Chondrocyte (in vitro differentiated cells): ENCODE measurements at regions not wholly inside any gene's neighbourhood (a gene's known extent, or its start where the extent isn't known, plus 50 kb on each side); places are given as distances from the start of the nearest gene placed in this dataset.

Source experiments
- DNase-seq: peaks from one replicate; pipeline ENCODE4 v3.0.0; 2021; ENCODE audit warnings: mixed read lengths, low spot score
- H3K27ac Mint-ChIP-seq: one replicate; pipeline ENCODE4 v1.8.0; 2021; ENCODE audit warnings: mild to moderate bottlenecking, moderate library complexity, mixed read lengths; ENCODE audit not compliant: unreplicated experiment
- H3K27me3 Mint-ChIP-seq: 2 replicates; pipeline ENCODE4 v1.8.0; 2021; ENCODE audit warnings: low read depth, mixed read lengths
- H3K36me3 Mint-ChIP-seq: 2 replicates; pipeline ENCODE4 v1.8.0; 2021; ENCODE audit warnings: low read depth, mixed read lengths
- H3K4me1 Mint-ChIP-seq: 2 replicates; pipeline ENCODE4 v1.8.0; 2021; ENCODE audit warnings: low read depth, mild to moderate bottlenecking, mixed read lengths
- H3K4me3 Mint-ChIP-seq: one replicate; pipeline ENCODE4 v1.8.0; 2021; ENCODE audit warnings: mild to moderate bottlenecking, moderate library complexity, mixed read lengths; ENCODE audit not compliant: unreplicated experiment
- H3K9me3 Mint-ChIP-seq: 2 replicates; pipeline ENCODE4 v1.8.0; 2021; ENCODE audit warnings: low read depth, mixed read lengths
- microRNA-seq: library from miRNA; unstranded; fragments of <30 nt; microRNA quantifications from one replicate; pipeline ENCODE4 v1.2.0, GENCODE V29; 2020; ENCODE audit warnings: borderline number of aligned reads
- TF ChIP-seq, protein P1 (sequence below): fragments of 200-600 bp; sonication (generic); IDR thresholded peaks from 2 replicates; pipeline ENCODE4 v1.5.0; 2021; ENCODE audit warnings: antibody characterized with exemption, mild to moderate bottlenecking, moderate library complexity

DNA sequence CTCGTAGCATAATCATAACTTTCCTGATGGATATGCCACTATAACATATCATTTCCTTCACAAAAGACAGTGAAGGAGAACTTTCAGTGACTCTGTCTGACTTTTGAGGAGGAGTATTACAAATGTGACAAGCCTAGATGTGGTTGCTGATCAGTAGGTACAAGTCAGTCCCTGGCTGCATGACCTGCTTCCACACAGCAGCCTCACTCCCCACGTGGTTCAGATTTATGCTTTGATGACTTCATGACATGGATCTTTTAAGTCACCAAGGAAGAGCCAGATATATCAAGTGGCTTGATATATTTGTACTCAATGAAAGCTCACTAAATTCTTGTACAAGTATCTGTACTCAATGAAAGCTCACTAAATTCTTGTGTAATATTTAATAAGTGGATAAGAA is 50.9 kb upstream of the MKLN1 start:
- Mint-ChIP-seq H3K4me3 (no peak overlapping the region), H3K9me3 (peaks cover 7% of the 10 kb centered on the region), H3K27ac (no peak overlapping the region), H3K36me3 (no peaks in the 10 kb centered on the region), H3K27me3 (peaks cover 10% of the 10 kb centered on the region), H3K4me1 (no peaks in the 10 kb centered on the region)
- TF ChIP-seq, protein P1, sequence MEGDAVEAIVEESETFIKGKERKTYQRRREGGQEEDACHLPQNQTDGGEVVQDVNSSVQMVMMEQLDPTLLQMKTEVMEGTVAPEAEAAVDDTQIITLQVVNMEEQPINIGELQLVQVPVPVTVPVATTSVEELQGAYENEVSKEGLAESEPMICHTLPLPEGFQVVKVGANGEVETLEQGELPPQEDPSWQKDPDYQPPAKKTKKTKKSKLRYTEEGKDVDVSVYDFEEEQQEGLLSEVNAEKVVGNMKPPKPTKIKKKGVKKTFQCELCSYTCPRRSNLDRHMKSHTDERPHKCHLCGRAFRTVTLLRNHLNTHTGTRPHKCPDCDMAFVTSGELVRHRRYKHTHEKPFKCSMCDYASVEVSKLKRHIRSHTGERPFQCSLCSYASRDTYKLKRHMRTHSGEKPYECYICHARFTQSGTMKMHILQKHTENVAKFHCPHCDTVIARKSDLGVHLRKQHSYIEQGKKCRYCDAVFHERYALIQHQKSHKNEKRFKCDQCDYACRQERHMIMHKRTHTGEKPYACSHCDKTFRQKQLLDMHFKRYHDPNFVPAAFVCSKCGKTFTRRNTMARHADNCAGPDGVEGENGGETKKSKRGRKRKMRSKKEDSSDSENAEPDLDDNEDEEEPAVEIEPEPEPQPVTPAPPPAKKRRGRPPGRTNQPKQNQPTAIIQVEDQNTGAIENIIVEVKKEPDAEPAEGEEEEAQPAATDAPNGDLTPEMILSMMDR: no peak
- DNase-seq: no peak

Small RNA genes in the stretch of these regions (microRNA-seq; reads per million reads assigned to microRNA genes)
- gene MIR29A: 896 reads per million, percentile 77 among the genes with 10 or more reads in this experiment
